Coronary artery (tissue), 2 donors: ENCODE measurements at regions not wholly inside any gene's neighbourhood (a gene's known extent, or its start where the extent isn't known, plus 50 kb on each side); places are given as distances from the start of the nearest gene placed in this dataset.
"Not testable (repeated sequence)": the region's sequence is repeated elsewhere in the genome, so short reads cannot be mapped to it uniquely, and the experiment has no call there.

Experiments used
- DNase-seq: peaks from one replicate; pipeline ENCODE4 v3.0.0-alpha.2; 2017; ENCODE audit warnings: low spot score
- H3K27ac ChIP-seq, 2 donors: fragments of 200-600 bp; sonication (generic); one replicate each; pipeline ENCODE4 v1.5.1; 2016 to 2019
- H3K4me3 ChIP-seq: fragments of 200-600 bp; sonication (generic); 2 replicates; pipeline ENCODE4 v1.5.1; 2016; ENCODE audit warnings: mild to moderate bottlenecking, moderate library complexity
- CTCF ChIP-seq: fragments of 200-600 bp; sonication (generic); IDR thresholded peaks from one replicate; pipeline ENCODE4 v1.5.1; 2019; ENCODE audit warnings: antibody characterized with exemption

- Histone ChIP-seq H3K27ac (no peak overlapping the region), H3K4me3 (no peak overlapping the region)
- no peak for TF ChIP-seq CTCF
- no peak for DNase-seq
These were observed 279.6 kb downstream of the CYRIA start for GRCh38 chr2:16386031-16386430.

- Histone ChIP-seq H3K4me3 (no peak overlapping the region), H3K27ac (no peak overlapping the region)
- TF ChIP-seq CTCF = no peak
- no peak for DNase-seq
These were observed 280.3 kb downstream of the CYRIA start for GRCh38 chr2:16385341-16385740.

GRCh38 chr2:16383411-16383810 is 282.2 kb downstream of the CYRIA start:
- no peak overlapping the region for H3K4me3 ChIP-seq
- no peak for DNase-seq
- no peak for TF ChIP-seq CTCF

GRCh38 chr2:16382451-16382850 is 283.2 kb downstream of the CYRIA start:
- H3K27ac ChIP-seq = no peak overlapping the region
- no peak for DNase-seq
- no peak for TF ChIP-seq CTCF
- H3K4me3 ChIP-seq = no peak overlapping the region

More at GRCh38 chr2:16383411-16383810, 282.2 kb downstream of the CYRIA start:
- H3K27ac ChIP-seq = no peak overlapping the region

GRCh38 chr2:16381511-16381910 is 284.1 kb downstream of the CYRIA start:
- DNase-seq = no peak
- TF ChIP-seq CTCF = no peak
- Histone ChIP-seq H3K4me3 (no peak overlapping the region), H3K27ac (no peak overlapping the region)

GRCh38 chr2:16379901-16380300 is 285.7 kb downstream of the CYRIA start:
- DNase-seq, H3K27ac ChIP-seq: not testable (repeated sequence)

GRCh38 chr2:16379061-16379460 is 286.6 kb downstream of the CYRIA start:
- H3K4me3 ChIP-seq, H3K27ac ChIP-seq, DNase-seq: not testable (repeated sequence)

More at GRCh38 chr2:16379901-16380300, 285.7 kb downstream of the CYRIA start:
- H3K4me3 ChIP-seq = not testable (repeated sequence)

GRCh38 chr2:16378031-16378430 is 287.6 kb downstream of the CYRIA start:
- Histone ChIP-seq H3K4me3 (no peak overlapping the region), H3K27ac (no peak overlapping the region)
- DNase-seq = no peak
- no peak for TF ChIP-seq CTCF
